Activated CD8-positive, alpha-beta memory T cell treated with anti-CD3 and anti-CD28 coated beads for 1 hour (primary cell): ENCODE measurements at regions not wholly inside any gene's neighbourhood (a gene's known extent, or its start where the extent isn't known, plus 50 kb on each side); places are given as distances from the start of the nearest gene placed in this dataset.

Experiments
- DNase-seq, 2 donors: peaks; one replicate each; pipeline ENCODE4 v3.0.0-alpha.2; 2020; ENCODE audit warnings: low read depth in 1 of 2; ENCODE audit errors: extremely low read depth in 1 of 2

DNA sequence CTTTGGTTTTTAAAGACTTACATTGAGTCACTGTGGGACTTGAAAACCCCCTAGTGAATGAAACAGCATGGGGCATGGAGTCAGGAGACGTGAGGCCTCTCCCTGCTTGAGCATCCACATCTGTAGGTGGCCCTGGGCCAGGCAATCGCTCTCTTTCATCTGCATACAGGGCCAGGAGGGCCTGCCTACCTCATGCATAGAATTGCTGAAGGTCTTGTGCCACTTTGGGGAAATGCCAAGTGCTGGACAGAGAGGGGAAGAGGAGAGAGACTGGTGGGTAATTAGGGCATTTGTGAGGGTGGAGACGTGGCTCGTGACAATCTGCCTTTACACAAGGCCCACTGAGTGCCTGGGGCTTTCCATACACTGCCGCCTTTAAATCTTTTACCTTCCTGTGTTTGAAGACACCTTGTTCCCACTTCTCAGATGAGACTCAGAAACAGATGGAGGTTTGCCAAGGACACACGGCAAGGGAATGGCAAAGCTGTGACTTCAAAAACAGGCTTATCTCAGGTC, 322.2 kb upstream of the HS6ST1 start:
- no peak for DNase-seq

DNA sequence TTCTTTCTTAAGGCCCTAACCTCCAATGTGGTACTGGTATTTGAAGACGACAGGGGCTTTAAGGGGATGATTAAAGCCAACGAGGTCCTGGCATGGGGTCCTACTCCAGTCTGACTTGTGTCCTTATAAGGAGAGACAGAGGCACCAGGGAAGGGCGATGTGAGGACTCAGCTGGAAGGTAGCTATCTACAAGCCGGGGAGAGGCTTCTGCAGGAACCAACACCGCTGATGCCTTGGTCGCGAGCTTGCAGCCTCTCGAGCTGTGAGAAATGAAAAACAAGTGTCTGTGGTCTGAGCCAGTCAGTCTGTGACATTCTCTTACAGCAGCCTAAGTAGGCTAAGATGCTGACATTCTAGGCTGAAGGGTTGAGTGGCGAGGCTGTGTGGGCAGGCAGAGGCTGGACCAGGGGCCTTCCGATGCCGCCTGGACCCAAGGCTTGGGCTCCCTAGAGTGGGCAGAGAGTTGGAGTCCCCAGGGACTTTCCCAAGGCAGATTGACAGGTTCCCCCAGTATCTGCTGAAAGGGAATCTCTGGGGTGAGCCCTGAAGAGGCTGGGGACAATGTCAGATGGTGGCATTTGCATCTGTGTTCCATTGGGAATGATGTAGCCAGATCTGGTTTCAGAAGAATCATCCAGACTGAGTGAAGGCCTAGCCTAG, 322.9 kb upstream of the HS6ST1 start:
- no peak for DNase-seq

- DNase-seq, result no peak
Measured at GRCh38 chr2:128642316-128642715, 323.6 kb upstream of the HS6ST1 start.

- DNase-seq, result no peak
Measured at GRCh38 chr2:128642821-128643220, 324.2 kb upstream of the HS6ST1 start.

DNA sequence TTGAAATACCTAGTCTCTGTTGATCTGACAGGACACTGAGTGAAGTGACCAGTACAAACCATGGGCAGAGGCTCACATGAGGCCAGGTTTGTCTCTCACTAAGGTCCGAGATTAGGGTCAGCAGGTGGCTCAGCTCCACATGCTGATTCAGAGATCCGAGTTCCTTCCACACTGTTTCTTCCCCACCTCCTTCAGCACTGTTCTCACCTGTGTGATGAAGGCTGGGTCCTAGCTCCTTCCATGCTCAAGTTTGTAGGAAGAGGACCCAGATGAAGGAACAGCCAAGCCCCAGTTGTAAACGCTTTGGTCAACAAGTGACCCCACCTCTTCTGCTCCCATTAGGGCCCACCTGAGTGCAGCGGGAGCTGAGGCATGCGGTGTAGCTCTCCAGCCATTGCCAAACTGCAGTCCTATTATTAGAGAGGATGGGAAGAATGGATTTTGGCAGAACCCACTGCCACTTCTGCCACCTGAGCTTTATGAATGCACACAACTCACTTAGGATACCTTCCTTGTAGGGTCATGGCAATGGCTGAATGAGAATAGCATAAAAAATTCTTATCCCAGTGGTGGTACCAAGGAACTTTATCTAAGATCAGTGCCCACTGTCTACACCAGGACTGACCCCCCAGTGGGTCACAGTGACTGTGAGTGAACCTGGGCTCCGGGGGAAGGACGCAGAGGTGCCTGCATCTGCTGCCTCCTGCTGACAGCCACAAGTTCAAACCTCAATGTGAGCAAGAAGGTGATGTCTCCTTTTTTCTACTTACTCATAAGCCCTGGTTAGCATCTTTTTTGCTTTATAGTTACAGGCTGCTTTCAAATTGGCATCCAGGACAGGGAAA, 324.8 kb upstream of the HS6ST1 start:
- no peak for DNase-seq

DNA sequence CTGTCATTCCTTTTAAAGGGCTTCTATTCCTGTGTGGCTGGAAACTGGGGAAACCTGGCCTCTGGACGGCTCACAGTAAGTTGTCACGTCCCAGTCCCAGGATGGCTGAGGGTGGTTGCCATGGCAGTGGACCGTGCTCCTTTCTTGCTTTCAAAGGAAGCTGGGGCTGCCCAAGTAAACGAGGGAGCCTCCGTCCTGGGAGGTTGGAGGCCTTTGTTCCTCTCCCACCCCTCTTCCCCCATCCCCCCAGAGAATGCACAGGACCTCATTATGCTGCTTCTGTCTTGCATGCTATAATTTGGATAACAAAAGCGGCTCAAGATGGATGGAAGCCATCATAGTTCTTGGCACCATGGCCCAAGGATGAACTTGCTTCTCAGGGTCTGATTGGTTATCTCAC, 325.5 kb upstream of the HS6ST1 start:
- DNase-seq, result no peak

GRCh38 chr2:128644718-128645256, 326.1 kb upstream of the HS6ST1 start:
- no peak for DNase-seq

- no peak for DNase-seq
Measured at GRCh38 chr2:128645631-128646030, 327.0 kb upstream of the HS6ST1 start.

DNA sequence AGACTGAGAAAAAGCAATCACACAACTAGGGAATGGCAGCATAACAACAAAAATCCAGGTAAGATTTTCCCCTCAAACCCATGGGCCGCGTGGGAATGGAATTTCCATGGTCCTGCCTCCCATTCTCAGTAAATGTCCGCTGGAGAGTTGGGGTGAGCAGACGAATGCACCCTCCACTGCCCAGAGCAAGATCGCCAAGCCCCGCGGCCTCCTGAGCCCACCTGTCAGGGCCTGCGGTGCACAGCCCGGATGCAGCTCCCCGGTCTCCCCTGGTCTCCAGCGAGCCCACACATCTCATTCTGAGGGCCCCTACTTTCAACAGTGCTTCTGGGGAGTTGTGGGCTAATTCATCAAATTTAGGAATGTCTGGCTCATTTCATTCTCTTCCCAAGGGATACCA, 327.4 kb upstream of the HS6ST1 start:
- DNase-seq, result no peak

- no peak for DNase-seq
Measured at GRCh38 chr2:128646691-128647090, 328.0 kb upstream of the HS6ST1 start.

- no peak for DNase-seq
Measured at GRCh38 chr2:128651000-128651399, 332.3 kb upstream of the HS6ST1 start.

DNA sequence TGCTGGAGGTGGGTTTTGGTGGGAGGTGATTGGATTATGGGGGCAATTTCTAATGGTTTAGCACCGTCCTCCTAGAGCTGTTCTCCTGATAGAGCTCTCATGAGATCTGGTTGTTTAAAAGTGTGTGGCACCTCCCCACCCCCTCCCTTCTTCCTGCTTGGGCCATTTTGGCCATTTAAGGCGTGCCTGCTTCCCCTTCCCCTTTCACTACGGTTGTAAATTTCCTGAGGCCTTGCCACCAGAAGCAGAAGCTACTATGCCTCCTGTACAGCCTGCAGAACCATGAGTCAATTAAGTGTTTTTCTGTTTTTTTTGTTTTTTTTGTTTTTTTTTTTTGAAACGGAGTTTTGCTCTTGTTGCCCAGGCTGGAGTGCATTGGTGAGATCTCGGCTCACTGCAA, 335.7 kb upstream of the HS6ST1 start:
- DNase-seq, result no peak

- no peak for DNase-seq
Measured at GRCh38 chr2:128660836-128661235, 342.2 kb upstream of the HS6ST1 start.

- DNase-seq, result no peak
Measured at GRCh38 chr2:128661311-128661710, 342.6 kb upstream of the HS6ST1 start.

- DNase-seq, result no peak
Measured at GRCh38 chr2:128662051-128662471, 343.4 kb upstream of the HS6ST1 start.

DNA sequence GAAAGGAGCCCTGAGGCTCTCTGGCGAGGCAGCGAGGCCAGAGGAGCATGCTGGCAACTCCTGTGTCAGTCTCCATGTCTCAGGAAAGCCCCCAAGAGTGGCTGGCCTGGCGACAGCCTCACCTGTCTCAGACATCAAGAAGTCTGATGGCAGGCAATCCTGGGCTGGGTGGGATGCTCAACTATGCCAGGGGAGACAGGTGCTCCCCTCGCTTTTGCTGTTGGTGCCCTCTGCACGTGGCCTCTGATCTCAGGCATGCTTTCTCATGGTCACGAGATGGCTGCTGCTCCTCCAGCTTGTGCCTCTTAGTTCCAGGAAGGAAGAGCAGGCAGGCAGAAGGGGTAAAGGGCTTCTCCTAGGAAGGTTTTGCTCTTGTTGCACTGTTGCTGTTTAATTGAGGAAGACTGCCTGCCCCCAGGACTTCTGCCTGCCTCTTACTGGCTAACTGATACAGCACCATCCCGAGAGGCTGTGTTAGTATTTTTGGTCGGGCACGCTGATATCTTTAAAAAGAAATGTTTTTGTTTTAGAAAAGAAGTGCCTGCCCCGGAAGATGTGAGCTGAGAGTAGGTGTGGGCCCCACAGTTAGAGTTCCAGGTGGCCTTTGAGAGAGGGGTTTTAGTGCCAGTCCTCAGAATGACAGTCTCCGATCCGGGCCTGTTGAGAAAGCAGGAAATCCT, 344.8 kb upstream of the HS6ST1 start:
- DNase-seq, result no peak

- DNase-seq, result no peak
Measured at GRCh38 chr2:128664499-128664971, 345.9 kb upstream of the HS6ST1 start.

GRCh38 chr2:128665113-128665512, 346.4 kb upstream of the HS6ST1 start:
- no peak for DNase-seq

DNA sequence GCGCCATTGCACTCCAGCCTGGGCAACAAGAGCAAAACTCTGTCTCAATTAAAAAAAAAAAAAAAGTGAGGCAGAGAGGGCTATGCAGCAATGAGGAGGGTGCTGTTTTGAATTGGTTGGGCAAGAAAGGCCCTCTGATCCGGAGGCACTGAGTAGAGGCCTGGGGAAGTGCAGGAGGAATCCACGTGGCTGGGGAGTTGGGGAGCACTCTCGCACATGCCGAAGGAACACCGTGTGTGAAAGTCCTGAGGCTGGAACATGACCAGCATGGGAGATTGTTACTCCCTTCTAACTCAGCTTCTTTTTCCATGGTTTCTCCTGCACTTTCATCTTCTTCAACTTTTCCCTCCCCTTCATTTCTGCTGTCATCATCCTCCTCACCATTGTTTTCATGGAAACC, 347.9 kb upstream of the HS6ST1 start:
- no peak for DNase-seq

- DNase-seq, result no peak
Measured at GRCh38 chr2:128667391-128667790, 348.7 kb upstream of the HS6ST1 start.

GRCh38 chr2:128668946-128669345, 350.3 kb upstream of the HS6ST1 start:
- no peak for DNase-seq
